OCI-LY1 (cell line): ENCODE measurements at regions not wholly inside any gene's neighbourhood (a gene's known extent, or its start where the extent isn't known, plus 50 kb on each side); places are given as distances from the start of the nearest gene placed in this dataset.
"Not testable (repeated sequence)": the region's sequence is repeated elsewhere in the genome, so short reads cannot be mapped to it uniquely, and the experiment has no call there.

ENCODE experiments used
- H2AFZ ChIP-seq: fragments of 200-600 bp; sonication (generic), shearing (Covaris generic); 2 replicates; pipeline ENCODE4 v1.6.0; 2014; ENCODE audit warnings: antibody characterized with exemption, mild to moderate bottlenecking, low read length
- H3F3A ChIP-seq: fragments of 200-600 bp; sonication (generic), shearing (Covaris generic); 2 replicates; pipeline ENCODE4 v1.6.0; 2014; ENCODE audit warnings: mild to moderate bottlenecking, antibody characterized with exemption, low read length, moderate library complexity; ENCODE audit not compliant: insufficient read depth
- H3K27ac ChIP-seq: fragments of 200-600 bp; sonication (generic); 2 replicates; pipeline ENCODE4 v1.5.1; 2014; ENCODE audit warnings: low read length, mixed run types, mild to moderate bottlenecking, low read depth; ENCODE audit not compliant: poor library complexity, severe bottlenecking
- H3K27me3 ChIP-seq: fragments of 200-600 bp; sonication (generic); 2 replicates; pipeline ENCODE4 v1.6.0; 2014; ENCODE audit warnings: antibody characterized with exemption, mild to moderate bottlenecking, low read length, moderate library complexity; ENCODE audit not compliant: insufficient read depth
- H3K36me3 ChIP-seq: fragments of 200-600 bp; sonication (generic); 2 replicates; pipeline ENCODE4 v1.6.1; 2014; ENCODE audit warnings: mild to moderate bottlenecking, antibody characterized with exemption, low read length, moderate library complexity, mixed read lengths; ENCODE audit not compliant: insufficient read depth
- H3K4me1 ChIP-seq: fragments of 200-600 bp; sonication (generic); 2 replicates; pipeline ENCODE4 v1.5.1; 2014; ENCODE audit warnings: mild to moderate bottlenecking, low read length, moderate library complexity; ENCODE audit not compliant: insufficient read depth, severe bottlenecking
- H3K4me2 ChIP-seq: fragments of 200-600 bp; sonication (generic), shearing (Covaris generic); 2 replicates; pipeline ENCODE4 v1.6.1; 2014; ENCODE audit warnings: low read length
- H3K4me3 ChIP-seq: fragments of 200-600 bp; sonication (generic); 2 replicates; pipeline ENCODE4 v1.5.1; 2014; ENCODE audit warnings: low read length, low read depth, mild to moderate bottlenecking, mixed read lengths; ENCODE audit not compliant: poor library complexity, severe bottlenecking
- H3K79me2 ChIP-seq: fragments of 200-600 bp; shearing (Covaris generic); 2 replicates; pipeline ENCODE4 v1.6.1; 2016; ENCODE audit warnings: mixed run types, low read length, mixed read lengths; ENCODE audit not compliant: insufficient read depth
- H3K9ac ChIP-seq: fragments of 200-600 bp; sonication (generic), shearing (Covaris generic); 2 replicates; pipeline ENCODE4 v1.6.1; 2014; ENCODE audit warnings: mild to moderate bottlenecking, low read length, mixed read lengths
- H3K9me2 ChIP-seq: fragments of 200-600 bp; sonication (generic), shearing (Covaris generic); 2 replicates; pipeline ENCODE4 v1.6.1; 2014; ENCODE audit warnings: low read depth, mild to moderate bottlenecking, low read length, mixed read lengths
- H3K9me3 ChIP-seq: fragments of 200-600 bp; shearing (Covaris generic); 2 replicates; pipeline ENCODE4 v1.6.1; 2014; ENCODE audit warnings: low read length, mixed read lengths
- H4K20me1 ChIP-seq: fragments of 200-600 bp; sonication (generic), shearing (Covaris generic); 2 replicates; pipeline ENCODE4 v1.6.0; 2016; ENCODE audit warnings: mild to moderate bottlenecking, low read length; ENCODE audit not compliant: insufficient read depth
- EZH2 ChIP-seq: fragments of 200-600 bp; sonication (generic), shearing (Covaris generic); IDR thresholded peaks from 2 replicates; pipeline ENCODE4 v1.8.0; 2017; ENCODE audit warnings: borderline replicate concordance, mixed run types, mild to moderate bottlenecking, antibody characterized with exemption, low read length, moderate library complexity, mixed read lengths
- TF ChIP-seq, protein P1 (sequence below): fragments of 200-600 bp; sonication (generic), shearing (Covaris generic); IDR thresholded peaks from 2 replicates; pipeline ENCODE4 v1.5.1; 2017; ENCODE audit warnings: mild to moderate bottlenecking, antibody characterized with exemption, low read length, moderate library complexity, mixed read lengths

- Histone ChIP-seq H3K9me3 (no peaks in the 10 kb centered on the region), H3F3A (no peaks in the 10 kb centered on the region), H3K79me2 (no peaks in the 10 kb centered on the region), H4K20me1 (no peaks in the 10 kb centered on the region), H3K4me3 (no peak overlapping the region), H3K4me2 (no peak overlapping the region), H3K27me3 (no peaks in the 10 kb centered on the region), H3K27ac (no peak overlapping the region), H3K4me1 (no peaks in the 10 kb centered on the region), H3K9ac (no peak overlapping the region), H3K36me3 (no peaks in the 10 kb centered on the region), H3K9me2 (no peaks in the 10 kb centered on the region), H2AFZ (no peak overlapping the region)
- no peak for TF ChIP-seq EZH2
- TF ChIP-seq, protein P1, sequence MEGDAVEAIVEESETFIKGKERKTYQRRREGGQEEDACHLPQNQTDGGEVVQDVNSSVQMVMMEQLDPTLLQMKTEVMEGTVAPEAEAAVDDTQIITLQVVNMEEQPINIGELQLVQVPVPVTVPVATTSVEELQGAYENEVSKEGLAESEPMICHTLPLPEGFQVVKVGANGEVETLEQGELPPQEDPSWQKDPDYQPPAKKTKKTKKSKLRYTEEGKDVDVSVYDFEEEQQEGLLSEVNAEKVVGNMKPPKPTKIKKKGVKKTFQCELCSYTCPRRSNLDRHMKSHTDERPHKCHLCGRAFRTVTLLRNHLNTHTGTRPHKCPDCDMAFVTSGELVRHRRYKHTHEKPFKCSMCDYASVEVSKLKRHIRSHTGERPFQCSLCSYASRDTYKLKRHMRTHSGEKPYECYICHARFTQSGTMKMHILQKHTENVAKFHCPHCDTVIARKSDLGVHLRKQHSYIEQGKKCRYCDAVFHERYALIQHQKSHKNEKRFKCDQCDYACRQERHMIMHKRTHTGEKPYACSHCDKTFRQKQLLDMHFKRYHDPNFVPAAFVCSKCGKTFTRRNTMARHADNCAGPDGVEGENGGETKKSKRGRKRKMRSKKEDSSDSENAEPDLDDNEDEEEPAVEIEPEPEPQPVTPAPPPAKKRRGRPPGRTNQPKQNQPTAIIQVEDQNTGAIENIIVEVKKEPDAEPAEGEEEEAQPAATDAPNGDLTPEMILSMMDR, result no peak
Measured at GRCh38 chr15:24857763-24858162, 97.0 kb upstream of the SNRPN start.

- not testable (repeated sequence) for H3K27me3 ChIP-seq, H3F3A ChIP-seq, H3K27ac ChIP-seq, H2AFZ ChIP-seq, H3K36me3 ChIP-seq, H3K4me3 ChIP-seq, H3K9ac ChIP-seq, H3K9me3 ChIP-seq, H3K4me1 ChIP-seq, H3K9me2 ChIP-seq, H4K20me1 ChIP-seq, H3K4me2 ChIP-seq, H3K79me2 ChIP-seq
Measured at GRCh38 chr15:24858183-24858582, 96.6 kb upstream of the SNRPN start.

GRCh38 chr15:24858737-24859601 is 95.8 kb upstream of the SNRPN start:
- H3K4me2 ChIP-seq, result no peak overlapping the region

More at GRCh38 chr15:24858737-24859601, 95.8 kb upstream of the SNRPN start:
- TF ChIP-seq EZH2, result no peak
- TF ChIP-seq, protein P1, result no peak
- H3K27me3 ChIP-seq, result no peaks in the 10 kb centered on the region
- H4K20me1 ChIP-seq, result no peaks in the 10 kb centered on the region
- no peaks in the 10 kb centered on the region for H3K79me2 ChIP-seq
- H3K4me3 ChIP-seq, result no peak overlapping the region
- no peaks in the 10 kb centered on the region for H3K4me1 ChIP-seq
- H3K36me3 ChIP-seq, result no peaks in the 10 kb centered on the region
- H2AFZ ChIP-seq, result no peak overlapping the region
- no peaks in the 10 kb centered on the region for H3K9me3 ChIP-seq
- H3F3A ChIP-seq, result no peaks in the 10 kb centered on the region
- no peaks in the 10 kb centered on the region for H3K9me2 ChIP-seq
- H3K9ac ChIP-seq, result no peak overlapping the region
- H3K27ac ChIP-seq, result no peak overlapping the region
